Common myeloid progenitor, CD34-positive (primary cell): ENCODE measurements at regions not wholly inside any gene's neighbourhood (a gene's known extent, or its start where the extent isn't known, plus 50 kb on each side); places are given as distances from the start of the nearest gene placed in this dataset.
"Not testable (repeated sequence)": the region's sequence is repeated elsewhere in the genome, so short reads cannot be mapped to it uniquely, and the experiment has no call there.

ENCODE experiments used
- CTCF ChIA-PET: fragments of 350-600 bp; sonication (Branson Sonifier 250); formaldehyde crosslinking; loops from one replicate; lab custom pipeline; 2021; ENCODE audit warnings: antibody characterized with exemption; lab: Charles Lee
- POLR2A ChIA-PET: fragments of 350-600 bp; sonication (Branson Sonifier 250); formaldehyde crosslinking; loops from one replicate; lab custom pipeline; 2021; ENCODE audit warnings: antibody characterized with exemption; lab: Charles Lee
- DNase-seq, 3 donors: peaks; one replicate each; pipeline versions ENCODE4 v3.0.0 to v3.0.0-alpha.2; 2013
- H3K27ac ChIP-seq, 2 experiments: 1 replicate in 1 of 2; 2 replicates in 1 of 2; pipeline ENCODE4 v1.7.0; 2013; ENCODE audit warnings: inconsistent platforms in 2 of 2, low read length in 2 of 2, mild to moderate bottlenecking in 2 of 2, low read depth in 1 of 2, moderate library complexity in 1 of 2; ENCODE audit not compliant: severe bottlenecking in 2 of 2, insufficient read depth in 1 of 2, poor library complexity in 1 of 2
- H3K27me3 ChIP-seq, 5 experiments: replicated peaks in 2 of 5; 1 replicate in 3 of 5; 2 replicates in 2 of 5; pipeline versions ENCODE4 v1.6.1 to v1.7.0; 2013; ENCODE audit warnings: low read length in 4 of 5, mild to moderate bottlenecking in 2 of 5, moderate library complexity in 2 of 5, inconsistent platforms in 1 of 5; ENCODE audit not compliant: insufficient read depth in 5 of 5, control insufficient read depth in 4 of 5
- H3K36me3 ChIP-seq, 4 experiments: 1 replicate in 2 of 4; 2 replicates in 2 of 4; pipeline versions ENCODE4 v1.6.1 to v1.7.0; 2013; ENCODE audit warnings: low read length in 3 of 4, control low read depth in 1 of 4, mild to moderate bottlenecking in 1 of 4; ENCODE audit not compliant: control insufficient read depth in 4 of 4, insufficient read depth in 4 of 4
- H3K4me1 ChIP-seq, 4 experiments: 1 replicate in 3 of 4; 2 replicates in 1 of 4; pipeline versions ENCODE4 v1.6.1 to v1.7.1; 2013; ENCODE audit warnings: low read length in 3 of 4, mild to moderate bottlenecking in 3 of 4, control low read depth in 1 of 4, inconsistent platforms in 1 of 4, moderate library complexity in 1 of 4; ENCODE audit not compliant: control insufficient read depth in 4 of 4, insufficient read depth in 4 of 4; ENCODE audit errors: control extremely low read depth in 1 of 4
- H3K4me3 ChIP-seq, 7 experiments: 1 replicate in 4 of 7; 2 replicates in 3 of 7; pipeline versions ENCODE4 v1.5.1 to v1.7.0; 2013; ENCODE audit warnings: mild to moderate bottlenecking in 7 of 7, low read length in 6 of 7, moderate library complexity in 6 of 7, inconsistent platforms in 2 of 7, low read depth in 2 of 7, control low read depth in 1 of 7; ENCODE audit not compliant: insufficient read depth in 4 of 7, control insufficient read depth in 1 of 7; ENCODE audit errors: extremely low read depth in 1 of 7
- H3K9me3 ChIP-seq, 5 experiments: 1 replicate in 4 of 5; 2 replicates in 1 of 5; pipeline versions ENCODE4 v1.6.1 to v1.7.1; 2013; ENCODE audit warnings: low read length in 4 of 5, mild to moderate bottlenecking in 2 of 5, inconsistent platforms in 1 of 5, low read depth in 1 of 5, moderate library complexity in 1 of 5; ENCODE audit not compliant: control insufficient read depth in 4 of 5, insufficient read depth in 2 of 5; ENCODE audit errors: control extremely low read depth in 1 of 5
- WGBS: methylation state at CpG from one replicate; pipeline ENCODE4 v1.1.5; 2013; ENCODE audit not compliant: insufficient coverage; 5-methylcytosine and 5-hydroxymethylcytosine counted together

GRCh38 chr4:120005527-120005926 is 61.1 kb downstream of the MAD2L1 start:
- CTCF ChIA-PET = no interaction called here
- POLR2A ChIA-PET = no interaction called here
- no peak overlapping the region for H3K27ac ChIP-seq
- no peaks in the 10 kb centered on the region for H3K36me3 ChIP-seq
- H3K4me3 ChIP-seq = no peak overlapping the region
- H3K4me1 ChIP-seq = no peaks in the 10 kb centered on the region
- no peaks in the 10 kb centered on the region for H3K27me3 ChIP-seq
- DNase-seq = no peak
- H3K9me3 ChIP-seq = peaks cover 0 to 1% (median 0%) of the 10 kb centered on the region in 5 experiments

DNA sequence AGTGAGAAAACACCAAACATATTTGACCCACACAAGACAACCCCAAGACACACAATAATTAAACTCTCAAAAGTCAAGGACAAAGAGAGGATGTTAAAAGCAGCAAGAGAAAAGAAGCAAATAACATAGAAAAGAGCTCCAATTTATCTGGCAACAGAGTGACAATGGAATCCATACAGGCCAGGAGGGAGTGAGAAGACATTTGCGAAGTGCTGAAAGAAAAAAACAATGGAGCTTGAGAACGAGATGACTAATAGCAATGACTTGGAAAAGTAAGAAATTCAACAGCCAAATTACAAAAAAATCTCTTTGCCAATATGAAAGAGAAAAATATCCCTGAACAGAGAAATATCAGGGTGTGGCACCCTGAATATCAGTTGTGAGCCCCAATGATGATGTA is 61.6 kb downstream of the MAD2L1 start:
- Histone ChIP-seq H3K27me3 (no peaks in the 10 kb centered on the region), H3K27ac (no peak overlapping the region), H3K36me3 (no peaks in the 10 kb centered on the region), H3K4me1 (no peaks in the 10 kb centered on the region), H3K9me3 (peaks cover 0 to 1% (median 0%) of the 10 kb centered on the region in 5 experiments), H3K4me3 (no peak overlapping the region)
- DNase-seq = no peak
- POLR2A ChIA-PET = no interaction called here
- WGBS = no CpG with 5 or more reads among the region's 2 CpGs
- CTCF ChIA-PET = no interaction called here

GRCh38 chr4:120004054-120004453 is 62.6 kb downstream of the MAD2L1 start:
- no peaks in the 10 kb centered on the region for H3K27me3 ChIP-seq
- POLR2A ChIA-PET = no interaction called here
- peaks cover 0 to 1% (median 0%) of the 10 kb centered on the region in 5 experiments for H3K9me3 ChIP-seq
- no peaks in the 10 kb centered on the region for H3K4me1 ChIP-seq
- no peaks in the 10 kb centered on the region for H3K36me3 ChIP-seq
- H3K4me3 ChIP-seq = no peak overlapping the region
- CTCF ChIA-PET = no interaction called here
- WGBS = 58% methylated on average over 2 of the region's 4 CpGs
- DNase-seq = no peak
- H3K27ac ChIP-seq = no peak overlapping the region

GRCh38 chr4:120003193-120003592 is 63.5 kb downstream of the MAD2L1 start:
- peaks cover 0 to 1% (median 0%) of the 10 kb centered on the region in 5 experiments for H3K9me3 ChIP-seq
- no peak for DNase-seq
- ChIA-PET CTCF (interaction anchor here (1.1 to 1.2 kb wide), 2 partner anchors 9 to 21 kb away, joined by 3 read pairs; no protein-coding TSS in a partner anchor), POLR2A (no interaction called here)
- H3K4me3 ChIP-seq = no peak overlapping the region
- H3K27me3 ChIP-seq = no peaks in the 10 kb centered on the region
- no peaks in the 10 kb centered on the region for H3K36me3 ChIP-seq
- WGBS = no CpG with 5 or more reads among the region's 3 CpGs
- no peak overlapping the region for H3K27ac ChIP-seq
- H3K4me1 ChIP-seq = no peaks in the 10 kb centered on the region

- H3K36me3 ChIP-seq = no peaks in the 10 kb centered on the region
- no peak for DNase-seq
- POLR2A ChIA-PET = no interaction called here
- H3K27me3 ChIP-seq = no peaks in the 10 kb centered on the region
- 100% methylated on average over 1 of the region's 1 CpG for WGBS
- H3K9me3 ChIP-seq = peaks cover 0 to 1% (median 0%) of the 10 kb centered on the region in 5 experiments
- CTCF ChIA-PET = no interaction called here
- no peaks in the 10 kb centered on the region for H3K4me1 ChIP-seq
- no peak overlapping the region for H3K4me3 ChIP-seq
- H3K27ac ChIP-seq = no peak overlapping the region
Observed at GRCh38 chr4:120001850-120002249, 64.8 kb downstream of the MAD2L1 start.

DNA sequence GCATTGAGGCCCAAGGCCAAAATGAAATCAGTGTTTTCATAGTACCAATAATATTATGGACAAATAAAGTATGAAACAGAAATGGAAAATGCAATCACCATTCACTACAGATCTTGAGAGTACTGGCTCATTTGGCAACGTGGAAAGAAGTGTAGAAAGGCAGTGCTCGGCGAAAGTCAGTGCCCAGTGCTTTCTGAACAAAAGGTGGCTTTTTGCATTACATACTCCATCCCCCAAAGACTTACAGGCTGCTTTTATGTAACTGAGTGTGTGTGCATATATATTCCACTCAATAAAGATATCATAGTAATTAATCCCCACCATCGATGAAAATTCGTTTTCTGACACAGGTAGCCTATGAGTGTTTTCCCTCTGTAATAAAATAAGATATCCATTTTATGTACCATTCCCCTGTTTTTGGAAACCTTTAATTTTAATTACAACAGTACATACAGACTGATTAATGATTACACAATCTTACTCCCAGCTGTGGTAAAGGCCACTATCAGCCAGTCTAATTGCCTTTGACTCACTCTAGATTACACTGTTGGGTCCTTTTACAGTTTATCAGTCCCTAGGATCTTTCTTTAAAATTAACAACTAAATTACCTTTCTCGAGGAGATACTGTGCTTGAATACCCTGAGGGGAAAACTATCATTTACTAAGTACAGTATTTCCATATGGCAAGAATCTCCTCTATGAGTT is 65.9 kb downstream of the MAD2L1 start:
- 29% methylated on average over 1 of the region's 6 CpGs for WGBS
- H3K27ac ChIP-seq = no peak overlapping the region

GRCh38 chr4:119996024-119996423 is 70.6 kb downstream of the MAD2L1 start:
- H3K4me3 ChIP-seq, H3K4me1 ChIP-seq, POLR2A ChIA-PET, H3K9me3 ChIP-seq, H3K36me3 ChIP-seq, CTCF ChIA-PET, H3K27ac ChIP-seq, H3K27me3 ChIP-seq, DNase-seq: not testable (repeated sequence)
- WGBS = 95% methylated on average over 4 of the region's 10 CpGs

More for the DNA sequence above, 65.9 kb downstream of the MAD2L1 start:
- no peaks in the 10 kb centered on the region for H3K36me3 ChIP-seq
- peaks cover 0 to 1% (median 0%) of the 10 kb centered on the region in 5 experiments for H3K9me3 ChIP-seq
- ChIA-PET POLR2A (no interaction called here), CTCF (no interaction called here)
- H3K4me3 ChIP-seq = no peak overlapping the region
- no peak for DNase-seq
- no peaks in the 10 kb centered on the region for H3K27me3 ChIP-seq
- H3K4me1 ChIP-seq = no peaks in the 10 kb centered on the region
